Activated naive CD8-positive, alpha-beta T cell treated with anti-CD3 and anti-CD28 coated beads, Interleukin-2, amount 50 U/mL, for 24 hours (primary cell): ENCODE measurements at regions not wholly inside any gene's neighbourhood (a gene's known extent, or its start where the extent isn't known, plus 50 kb on each side); places are given as distances from the start of the nearest gene placed in this dataset.

ENCODE experiments used
- ATAC-seq: fragments of 150-1000 bp; cut with Tn5 transposase; one replicate; pipeline ENCODE4 v1.10.0; 2021
- DNase-seq: peaks from one replicate; pipeline ENCODE4 v3.0.0; 2021
- H3K27ac Mint-ChIP-seq: one replicate; pipeline ENCODE4 v1.8.0; 2021; ENCODE audit warnings: mild to moderate bottlenecking, mixed read lengths
- H3K27me3 Mint-ChIP-seq: one replicate; pipeline ENCODE4 v1.8.0; 2021; ENCODE audit warnings: mixed read lengths
- H3K36me3 Mint-ChIP-seq: one replicate; pipeline ENCODE4 v1.8.0; 2021; ENCODE audit warnings: low read depth, mixed read lengths
- H3K4me1 Mint-ChIP-seq: one replicate; pipeline ENCODE4 v1.8.0; 2021; ENCODE audit warnings: mixed read lengths
- H3K4me3 Mint-ChIP-seq: one replicate; pipeline ENCODE4 v1.8.0; 2021; ENCODE audit warnings: mild to moderate bottlenecking, moderate library complexity, mixed read lengths
- H3K9me3 Mint-ChIP-seq: one replicate; pipeline ENCODE4 v1.8.0; 2021; ENCODE audit warnings: mixed read lengths

DNA sequence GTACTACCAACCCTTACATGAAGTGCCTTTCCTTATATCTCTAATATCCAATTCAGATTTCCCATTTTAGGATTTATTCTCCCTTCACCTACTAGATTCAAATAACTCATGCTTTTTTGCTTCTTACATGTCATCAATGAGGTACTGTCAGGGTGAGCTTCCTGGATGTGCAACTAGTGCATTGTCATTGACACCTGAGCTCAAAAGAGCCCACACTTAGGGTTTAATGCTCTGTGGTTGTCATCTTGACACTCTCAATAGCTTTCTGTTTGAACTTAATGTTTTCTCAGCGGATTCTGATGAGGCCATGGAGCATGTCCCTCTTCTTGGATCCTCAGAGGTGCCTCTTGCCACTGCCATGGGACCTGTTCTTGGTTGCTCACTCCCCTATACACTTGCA, 1033.3 kb upstream of the EYS start:
- Mint-ChIP-seq H3K27me3 (no peaks in the 10 kb centered on the region), H3K4me1 (no peaks in the 10 kb centered on the region), H3K9me3 (peaks cover 4% of the 10 kb centered on the region), H3K27ac (no peak overlapping the region), H3K36me3 (no peaks in the 10 kb centered on the region), H3K4me3 (no peak overlapping the region)
- no peak for ATAC-seq
- no peak for DNase-seq

GRCh38 chr6:66735106-66735890, 1028.3 kb upstream of the EYS start:
- H3K27ac Mint-ChIP-seq, result no peak overlapping the region
- peaks cover 4% of the 10 kb centered on the region for H3K9me3 Mint-ChIP-seq
- no peak for ATAC-seq

GRCh38 chr6:66731310-66731709, 1024.3 kb upstream of the EYS start:
- H3K27ac Mint-ChIP-seq, result no peak overlapping the region
- H3K9me3 Mint-ChIP-seq, result peaks cover 12% of the 10 kb centered on the region
- DNase-seq (no peak), ATAC-seq (no peak)
- no peaks in the 10 kb centered on the region for H3K4me1 Mint-ChIP-seq
- no peaks in the 10 kb centered on the region for H3K27me3 Mint-ChIP-seq
- H3K36me3 Mint-ChIP-seq, result no peaks in the 10 kb centered on the region
- H3K4me3 Mint-ChIP-seq, result no peak overlapping the region

More at GRCh38 chr6:66735106-66735890, 1028.3 kb upstream of the EYS start:
- no peaks in the 10 kb centered on the region for H3K27me3 Mint-ChIP-seq
- no peak overlapping the region for H3K4me3 Mint-ChIP-seq
- H3K36me3 Mint-ChIP-seq, result no peaks in the 10 kb centered on the region
- no peaks in the 10 kb centered on the region for H3K4me1 Mint-ChIP-seq
- DNase-seq, result no peak

- Mint-ChIP-seq H3K4me1 (no peaks in the 10 kb centered on the region), H3K27ac (no peak overlapping the region), H3K27me3 (no peaks in the 10 kb centered on the region), H3K4me3 (no peak overlapping the region), H3K9me3 (peaks cover 8% of the 10 kb centered on the region), H3K36me3 (no peaks in the 10 kb centered on the region)
- DNase-seq (no peak), ATAC-seq (no peak)
These were observed 1018.6 kb upstream of the EYS start for GRCh38 chr6:66725670-66726069.

- DNase-seq (no peak), ATAC-seq (no peak)
- H3K36me3 Mint-ChIP-seq, result no peaks in the 10 kb centered on the region
- H3K27ac Mint-ChIP-seq, result no peak overlapping the region
- H3K27me3 Mint-ChIP-seq, result no peaks in the 10 kb centered on the region
- no peak overlapping the region for H3K4me3 Mint-ChIP-seq
- no peaks in the 10 kb centered on the region for H3K4me1 Mint-ChIP-seq
- peaks cover 8% of the 10 kb centered on the region for H3K9me3 Mint-ChIP-seq
These were observed 1010.8 kb upstream of the EYS start for GRCh38 chr6:66717801-66718200.

GRCh38 chr6:66699385-66699784, 992.4 kb upstream of the EYS start:
- no peak overlapping the region for H3K4me3 Mint-ChIP-seq
- H3K27ac Mint-ChIP-seq, result no peak overlapping the region
- no peaks in the 10 kb centered on the region for H3K27me3 Mint-ChIP-seq
- H3K36me3 Mint-ChIP-seq, result no peaks in the 10 kb centered on the region
- peaks cover 13% of the 10 kb centered on the region for H3K9me3 Mint-ChIP-seq
- DNase-seq (no peak), ATAC-seq (no peak)
- no peaks in the 10 kb centered on the region for H3K4me1 Mint-ChIP-seq

DNA sequence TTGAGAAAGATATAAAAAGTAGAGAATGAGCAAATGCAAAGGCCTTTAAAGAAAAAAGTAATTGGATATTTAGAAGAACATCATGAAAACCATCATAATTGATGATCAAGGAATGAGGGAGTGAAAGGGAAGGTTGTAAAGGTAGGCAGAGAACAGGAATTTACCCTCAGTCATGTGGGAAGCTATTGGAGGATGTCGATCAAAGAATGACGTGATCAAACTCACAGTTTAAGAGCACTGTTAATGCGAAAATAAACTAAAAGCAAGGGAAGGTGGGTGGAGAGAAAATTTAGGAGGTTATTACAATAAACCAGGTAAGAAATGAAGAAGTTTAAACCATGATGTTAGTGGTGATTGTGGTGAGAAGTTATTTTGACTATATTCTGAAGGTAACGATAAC, 982.6 kb upstream of the EYS start:
- Mint-ChIP-seq H3K27ac (no peak overlapping the region), H3K4me3 (no peak overlapping the region), H3K9me3 (peaks cover 6% of the 10 kb centered on the region), H3K27me3 (no peaks in the 10 kb centered on the region), H3K4me1 (no peaks in the 10 kb centered on the region), H3K36me3 (no peaks in the 10 kb centered on the region)
- ATAC-seq (no peak), DNase-seq (no peak)

DNA sequence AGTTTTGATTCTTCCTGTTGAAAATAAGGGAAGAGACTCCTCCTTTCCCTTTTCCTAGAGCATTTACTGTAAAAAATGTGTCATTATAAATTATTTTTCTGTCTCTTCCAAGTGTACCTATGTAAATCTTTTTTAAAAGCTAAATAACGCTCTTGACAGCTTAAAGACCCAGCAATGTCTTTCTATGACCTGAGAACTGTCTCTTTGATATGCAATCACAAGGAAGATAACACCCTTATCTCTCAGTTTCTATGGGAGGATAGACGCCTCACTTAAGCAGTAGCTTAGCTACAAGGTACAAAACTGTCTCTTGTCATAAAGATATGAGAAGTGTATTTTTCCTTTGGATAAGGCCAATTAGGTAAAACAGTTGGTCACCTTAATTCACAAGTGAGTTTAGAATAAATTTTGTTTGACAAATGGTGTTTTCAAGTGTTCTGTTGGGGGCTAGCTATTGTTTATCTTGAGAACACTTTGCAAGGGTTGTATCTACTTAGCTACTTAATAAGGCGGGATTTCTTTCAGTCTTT, 980.6 kb upstream of the EYS start:
- Mint-ChIP-seq H3K9me3 (peaks cover 6% of the 10 kb centered on the region), H3K4me3 (no peak overlapping the region), H3K4me1 (no peaks in the 10 kb centered on the region), H3K36me3 (no peaks in the 10 kb centered on the region), H3K27ac (no peak overlapping the region), H3K27me3 (no peaks in the 10 kb centered on the region)
- DNase-seq, result no peak
- no peak for ATAC-seq

DNA sequence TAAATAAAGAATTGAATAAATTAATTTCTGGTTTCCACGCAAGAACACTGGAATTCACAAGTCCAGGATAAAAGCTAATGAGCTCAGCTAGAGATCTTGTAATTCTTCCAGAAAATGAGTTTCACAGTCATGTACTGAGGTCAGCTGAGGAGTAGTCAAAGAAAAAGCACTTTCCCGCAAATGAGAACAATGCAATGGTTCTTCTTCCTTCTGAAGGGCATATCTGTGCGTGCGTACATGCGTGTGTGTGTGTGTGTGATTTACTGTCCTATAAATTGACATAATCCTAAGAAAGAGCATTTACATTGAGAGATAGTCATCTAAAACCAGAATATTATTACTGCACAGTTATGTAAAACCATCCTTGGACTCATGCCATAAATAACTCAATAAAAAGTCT, 968.9 kb upstream of the EYS start:
- Mint-ChIP-seq H3K4me1 (no peaks in the 10 kb centered on the region), H3K4me3 (no peak overlapping the region), H3K27ac (no peak overlapping the region), H3K36me3 (no peaks in the 10 kb centered on the region), H3K27me3 (no peaks in the 10 kb centered on the region), H3K9me3 (peaks cover 6% of the 10 kb centered on the region)
- DNase-seq, result no peak
- no peak for ATAC-seq

DNA sequence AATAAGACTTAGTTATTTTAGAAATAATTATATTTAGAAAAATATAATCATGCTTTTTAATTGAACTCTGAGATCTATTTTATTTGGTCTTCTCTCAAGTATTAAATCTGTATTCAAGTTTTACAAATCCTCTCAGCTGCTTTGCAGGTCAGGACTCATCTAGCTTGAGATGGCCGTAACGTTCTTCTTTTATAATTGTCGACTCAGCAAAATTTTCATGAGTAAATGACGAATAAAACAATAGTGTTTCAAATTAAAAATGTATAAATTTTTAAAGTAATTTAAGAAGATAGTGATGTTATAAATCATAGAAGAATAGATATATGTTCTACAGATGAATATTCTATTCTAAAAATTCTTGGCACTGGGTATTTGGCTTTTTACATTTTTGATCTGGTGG, 957.1 kb upstream of the EYS start:
- DNase-seq (no peak), ATAC-seq (no peak)
- Mint-ChIP-seq H3K27me3 (no peaks in the 10 kb centered on the region), H3K4me1 (no peaks in the 10 kb centered on the region), H3K27ac (no peak overlapping the region), H3K9me3 (no peaks in the 10 kb centered on the region), H3K4me3 (no peak overlapping the region), H3K36me3 (no peaks in the 10 kb centered on the region)

DNA sequence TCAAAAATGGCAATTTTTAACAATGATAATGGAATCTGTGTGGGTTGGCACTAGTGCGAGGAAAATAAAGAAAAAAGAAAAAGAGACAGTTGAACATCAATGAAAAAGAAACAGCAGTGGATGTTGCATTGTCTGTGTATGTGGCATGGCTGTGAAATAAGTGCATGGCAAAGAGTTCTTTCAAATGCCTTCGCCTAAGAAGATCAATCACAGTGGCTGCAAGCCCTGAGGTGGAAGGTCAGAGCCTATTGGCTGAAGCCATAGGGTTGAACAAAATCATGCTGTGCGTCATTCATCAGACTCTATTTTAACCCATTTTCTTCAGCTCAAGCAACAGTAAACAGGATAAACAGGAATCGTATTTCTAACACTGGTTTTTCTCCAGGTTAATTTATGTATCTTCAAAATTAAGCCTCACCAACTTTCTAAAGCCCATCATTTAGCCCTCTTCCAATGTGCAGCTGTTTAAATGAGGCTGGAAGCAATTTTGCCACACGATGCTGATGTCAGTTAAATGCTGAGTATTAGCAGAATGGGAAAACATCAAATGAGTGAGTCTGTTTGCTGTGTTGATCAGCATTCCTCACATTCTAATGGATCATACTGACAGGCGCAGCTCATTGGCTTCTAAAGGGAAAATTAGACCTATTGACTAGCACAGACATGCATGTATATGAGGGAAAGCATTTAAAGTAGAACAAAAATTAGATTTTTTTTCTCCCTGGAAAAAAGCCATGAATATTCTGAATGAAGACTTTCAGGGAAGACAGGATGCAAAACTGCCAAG, 955.9 kb upstream of the EYS start:
- Mint-ChIP-seq H3K27me3 (no peaks in the 10 kb centered on the region), H3K4me1 (no peaks in the 10 kb centered on the region)
- DNase-seq, result no peak

DNA sequence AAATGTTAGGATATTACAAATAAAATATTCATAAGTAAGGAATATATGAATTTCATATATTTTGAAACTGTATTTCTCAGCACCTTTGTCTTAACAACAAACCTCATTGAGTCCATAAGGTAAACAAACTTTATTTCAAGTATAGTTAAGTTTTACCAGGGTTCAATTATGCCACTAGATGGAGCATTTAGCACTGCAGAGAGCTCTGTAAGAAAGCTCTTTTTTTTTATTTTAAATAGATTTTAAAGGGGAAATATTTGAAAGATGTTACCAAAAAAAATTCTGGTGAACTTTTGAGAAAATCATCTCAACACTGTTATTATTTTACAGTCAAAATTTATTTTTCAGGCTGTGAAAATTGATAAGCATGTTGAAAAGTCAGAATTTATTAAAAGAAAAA, 955.2 kb upstream of the EYS start:
- no peak for DNase-seq
- no peak for ATAC-seq
- no peak overlapping the region for H3K27ac Mint-ChIP-seq
- no peaks in the 10 kb centered on the region for H3K4me1 Mint-ChIP-seq
- no peaks in the 10 kb centered on the region for H3K27me3 Mint-ChIP-seq
- no peaks in the 10 kb centered on the region for H3K9me3 Mint-ChIP-seq
- H3K4me3 Mint-ChIP-seq, result no peak overlapping the region
- no peaks in the 10 kb centered on the region for H3K36me3 Mint-ChIP-seq

More for the DNA sequence above, 955.9 kb upstream of the EYS start:
- Mint-ChIP-seq H3K27ac (no peak overlapping the region), H3K36me3 (no peaks in the 10 kb centered on the region), H3K4me3 (no peak overlapping the region), H3K9me3 (no peaks in the 10 kb centered on the region)
- no peak for ATAC-seq

DNA sequence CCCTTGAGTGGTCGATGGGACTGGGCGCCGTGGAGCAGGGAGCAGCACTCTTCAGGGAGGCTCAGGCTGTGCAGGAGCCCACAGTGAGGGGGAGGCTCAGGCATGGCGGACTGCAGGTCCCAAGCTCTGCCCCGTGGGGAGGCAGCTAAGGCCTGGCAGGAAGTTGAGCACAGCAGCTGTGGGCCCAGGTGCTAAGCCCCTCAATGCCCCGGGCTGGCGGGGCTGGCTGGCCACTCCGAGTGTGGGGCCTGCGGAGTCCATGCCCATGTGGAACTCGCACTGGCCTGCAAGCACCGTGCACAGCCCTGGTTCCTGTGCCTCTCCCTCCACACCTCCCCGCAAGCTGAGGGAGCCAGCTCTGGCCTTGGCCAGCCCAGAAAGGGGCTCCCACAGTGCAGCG, 948.4 kb upstream of the EYS start:
- Mint-ChIP-seq H3K27me3 (no peaks in the 10 kb centered on the region), H3K36me3 (no peaks in the 10 kb centered on the region), H3K27ac (no peak overlapping the region), H3K9me3 (peaks cover 18% of the 10 kb centered on the region), H3K4me1 (no peaks in the 10 kb centered on the region), H3K4me3 (no peak overlapping the region)
- DNase-seq (no peak), ATAC-seq (no peak)

- H3K4me1 Mint-ChIP-seq, result no peaks in the 10 kb centered on the region
- ATAC-seq (no peak), DNase-seq (no peak)
These were observed 931.5 kb upstream of the EYS start for GRCh38 chr6:66638518-66638917.

GRCh38 chr6:66638099-66638498, 931.1 kb upstream of the EYS start:
- Mint-ChIP-seq H3K27me3 (no peaks in the 10 kb centered on the region), H3K4me3 (no peak overlapping the region), H3K9me3 (no peaks in the 10 kb centered on the region), H3K27ac (no peak overlapping the region), H3K4me1 (no peaks in the 10 kb centered on the region), H3K36me3 (no peaks in the 10 kb centered on the region)
- ATAC-seq, result no peak
- DNase-seq, result no peak

More at GRCh38 chr6:66638518-66638917, 931.5 kb upstream of the EYS start:
- Mint-ChIP-seq H3K36me3 (no peaks in the 10 kb centered on the region), H3K4me3 (no peak overlapping the region), H3K27me3 (no peaks in the 10 kb centered on the region), H3K9me3 (no peaks in the 10 kb centered on the region), H3K27ac (no peak overlapping the region)
